Uterus (tissue), 3 donors: ENCODE measurements at regions not wholly inside any gene's neighbourhood (a gene's known extent, or its start where the extent isn't known, plus 50 kb on each side); places are given as distances from the start of the nearest gene placed in this dataset.
"Not testable (repeated sequence)": the region's sequence is repeated elsewhere in the genome, so short reads cannot be mapped to it uniquely, and the experiment has no call there.

Experiments
- DNase-seq, 2 donors: peaks; one replicate each; pipeline ENCODE4 v3.0.0-alpha.2; 2019 to 2020
- H3K27ac ChIP-seq, 2 donors: fragments of 200-600 bp; sonication (generic); 1 replicate in 1 of 2; 2 replicates in 1 of 2; pipeline ENCODE4 v1.5.1; 2016 to 2018
- H3K27me3 ChIP-seq, 2 donors: fragments of 200-600 bp; sonication (generic); one replicate each; pipeline ENCODE4 v1.5.1; 2018 to 2019; ENCODE audit warnings: control low read depth in 1 of 2
- H3K36me3 ChIP-seq, 2 donors: fragments of 200-600 bp; sonication (generic); one replicate each; pipeline ENCODE4 v1.5.1; 2019; ENCODE audit warnings: control low read depth in 1 of 2
- H3K4me1 ChIP-seq, 2 donors: fragments of 200-600 bp; sonication (generic); one replicate each; pipeline ENCODE4 v1.5.1; 2018 to 2019; ENCODE audit warnings: control low read depth in 1 of 2
- H3K4me3 ChIP-seq, 2 donors: fragments of 200-600 bp; sonication (generic); 1 replicate in 1 of 2; 2 replicates in 1 of 2; pipeline ENCODE4 v1.5.1; 2018 to 2019; ENCODE audit warnings: mild to moderate bottlenecking in 1 of 2
- H3K9me3 ChIP-seq, 2 donors: fragments of 200-600 bp; sonication (generic); one replicate each; pipeline ENCODE4 v1.5.1; 2019; ENCODE audit warnings: control low read depth in 1 of 2
- POLR2A ChIP-seq, 2 donors: fragments of 450-650 bp; IDR thresholded peaks; one replicate each; pipeline ENCODE4 v1.6.1; 2016; ENCODE audit warnings: antibody characterized with exemption in 2 of 2, mild to moderate bottlenecking in 1 of 2, moderate library complexity in 1 of 2
- intact Hi-C: fragments of 100-400 bp; cut with DNase I; formaldehyde crosslinking; loops from one replicate; pipeline ENCODE4 v1.15.1; 2023; ENCODE audit warnings: low total_unique reads
- TF ChIP-seq, protein P1 (sequence below), 4 experiments: fragments of 200-600 bp in 2 of 4; fragments of 450-650 bp in 2 of 4; sonication (generic) in 2 of 4; IDR thresholded peaks; one replicate each; pipeline ENCODE4 v1.5.1; 2016 to 2019; ENCODE audit warnings: antibody characterized with exemption in 4 of 4, mild to moderate bottlenecking in 2 of 4, moderate library complexity in 1 of 4
- donor health status: DM: yes; HTN: yes; CAD: no.

DNA sequence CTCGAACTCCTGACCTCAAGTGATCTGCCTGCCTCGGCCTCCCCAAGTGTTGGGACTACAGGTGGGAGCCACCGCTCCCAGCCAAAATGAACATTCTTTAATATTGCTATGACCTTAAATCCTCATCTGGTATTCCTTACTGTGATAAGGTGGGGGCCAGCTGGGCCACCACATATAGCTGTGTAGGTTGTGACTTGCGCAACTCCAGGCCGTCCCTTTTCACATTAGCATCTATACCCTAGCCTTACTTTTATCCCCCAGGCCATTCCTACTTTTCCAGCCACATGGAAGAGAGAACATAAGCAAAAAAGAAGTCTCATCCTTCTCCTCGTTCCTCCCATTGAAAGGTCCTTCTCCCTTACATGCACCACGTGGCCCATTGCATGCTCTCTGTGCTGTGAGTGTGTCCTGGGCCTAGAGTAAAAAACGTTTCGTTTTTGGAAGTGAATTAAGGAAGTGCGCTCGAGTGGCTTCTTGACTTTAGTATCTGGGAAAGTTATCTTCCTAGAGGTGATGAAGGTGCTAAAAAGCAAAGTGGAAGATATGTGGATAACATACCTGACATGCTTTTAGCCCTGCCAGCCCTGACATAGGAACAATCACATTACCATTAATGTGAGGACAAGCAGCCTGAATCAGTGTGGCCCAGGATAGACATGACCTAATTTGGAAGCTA, 56.8 kb upstream of the KIF13A start:
- H3K27ac ChIP-seq, result no peak overlapping the region
- intact Hi-C loops, result no loop called here
- no peak for TF ChIP-seq POLR2A (IDR thresholded peaks at IDR 0.05)

DNA sequence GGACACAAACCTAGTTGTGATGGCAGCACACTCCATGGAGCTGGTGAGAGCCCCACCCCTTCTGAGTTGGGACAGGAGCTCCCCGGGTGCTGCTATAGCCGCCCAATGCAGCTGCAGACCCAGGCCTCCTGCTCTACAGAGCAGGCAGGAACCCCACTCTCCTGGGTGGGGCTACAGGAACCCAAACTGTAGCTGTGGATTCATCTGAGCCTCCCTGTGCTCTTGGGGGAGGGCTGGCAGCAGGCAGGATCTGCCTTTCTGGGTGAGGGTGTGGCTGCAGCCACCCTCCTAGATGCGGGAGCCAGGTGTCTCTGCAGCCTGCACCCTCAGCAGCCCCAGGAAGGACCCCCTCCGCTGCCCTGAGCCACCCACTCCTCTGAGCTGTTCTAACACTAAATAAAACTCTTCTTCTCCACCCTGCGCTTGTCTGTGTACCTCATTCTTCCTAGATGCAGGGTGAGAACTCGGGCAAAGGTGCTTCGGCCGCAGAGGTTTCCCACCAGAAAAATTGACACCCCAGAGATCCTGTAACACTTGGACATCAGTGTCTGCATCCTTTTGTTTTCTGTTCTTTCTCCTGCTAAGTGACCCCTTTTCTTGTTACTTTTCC, 55.2 kb upstream of the KIF13A start:
- intact Hi-C loops, result no loop called here
- Histone ChIP-seq H3K36me3 (no peaks in the 10 kb centered on the region), H3K27ac (peak overlapping the region; percentile 56 to 71)

More for the DNA sequence above, 56.8 kb upstream of the KIF13A start:
- no peaks in the 10 kb centered on the region for H3K36me3 ChIP-seq
- H3K4me3 ChIP-seq, result no peak overlapping the region
- H3K27me3 ChIP-seq, result no peaks in the 10 kb centered on the region
- H3K9me3 ChIP-seq, result no peaks in the 10 kb centered on the region
- DNase-seq, result no peak
- H3K4me1 ChIP-seq, result no peaks in the 10 kb centered on the region

DNA sequence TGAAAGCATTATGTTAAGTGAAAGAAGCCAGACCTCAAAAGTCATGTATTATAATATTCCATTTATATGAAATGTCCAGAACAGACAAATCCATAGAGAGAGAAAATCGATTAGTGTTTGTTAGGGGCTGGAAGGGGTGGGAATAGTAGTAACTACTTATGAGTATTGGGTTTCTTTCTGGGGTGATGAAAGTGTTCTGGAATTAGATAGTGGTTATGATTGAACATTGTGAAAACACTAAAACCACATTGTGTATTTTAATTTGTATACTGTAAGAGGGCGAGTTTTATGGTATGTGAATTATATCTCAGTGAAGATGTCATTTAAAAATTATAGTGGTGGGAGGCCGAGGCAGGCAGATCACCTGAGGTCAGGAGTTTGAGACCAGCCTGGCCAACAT, 52.0 kb upstream of the KIF13A start:
- no peak for TF ChIP-seq POLR2A (IDR thresholded peaks at IDR 0.05)
- intact Hi-C loops, result no loop called here

More for the DNA sequence above, 55.2 kb upstream of the KIF13A start:
- no peak for TF ChIP-seq POLR2A (IDR thresholded peaks at IDR 0.05)
- TF ChIP-seq, protein P1, sequence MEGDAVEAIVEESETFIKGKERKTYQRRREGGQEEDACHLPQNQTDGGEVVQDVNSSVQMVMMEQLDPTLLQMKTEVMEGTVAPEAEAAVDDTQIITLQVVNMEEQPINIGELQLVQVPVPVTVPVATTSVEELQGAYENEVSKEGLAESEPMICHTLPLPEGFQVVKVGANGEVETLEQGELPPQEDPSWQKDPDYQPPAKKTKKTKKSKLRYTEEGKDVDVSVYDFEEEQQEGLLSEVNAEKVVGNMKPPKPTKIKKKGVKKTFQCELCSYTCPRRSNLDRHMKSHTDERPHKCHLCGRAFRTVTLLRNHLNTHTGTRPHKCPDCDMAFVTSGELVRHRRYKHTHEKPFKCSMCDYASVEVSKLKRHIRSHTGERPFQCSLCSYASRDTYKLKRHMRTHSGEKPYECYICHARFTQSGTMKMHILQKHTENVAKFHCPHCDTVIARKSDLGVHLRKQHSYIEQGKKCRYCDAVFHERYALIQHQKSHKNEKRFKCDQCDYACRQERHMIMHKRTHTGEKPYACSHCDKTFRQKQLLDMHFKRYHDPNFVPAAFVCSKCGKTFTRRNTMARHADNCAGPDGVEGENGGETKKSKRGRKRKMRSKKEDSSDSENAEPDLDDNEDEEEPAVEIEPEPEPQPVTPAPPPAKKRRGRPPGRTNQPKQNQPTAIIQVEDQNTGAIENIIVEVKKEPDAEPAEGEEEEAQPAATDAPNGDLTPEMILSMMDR (IDR thresholded peaks at IDR 0.05), result no peak
- H3K9me3 ChIP-seq, result no peaks in the 10 kb centered on the region
- no peaks in the 10 kb centered on the region for H3K27me3 ChIP-seq
- DNase-seq, result no peak
- H3K4me1 ChIP-seq, result no peaks in the 10 kb centered on the region
- H3K4me3 ChIP-seq, result no peak overlapping the region

DNA sequence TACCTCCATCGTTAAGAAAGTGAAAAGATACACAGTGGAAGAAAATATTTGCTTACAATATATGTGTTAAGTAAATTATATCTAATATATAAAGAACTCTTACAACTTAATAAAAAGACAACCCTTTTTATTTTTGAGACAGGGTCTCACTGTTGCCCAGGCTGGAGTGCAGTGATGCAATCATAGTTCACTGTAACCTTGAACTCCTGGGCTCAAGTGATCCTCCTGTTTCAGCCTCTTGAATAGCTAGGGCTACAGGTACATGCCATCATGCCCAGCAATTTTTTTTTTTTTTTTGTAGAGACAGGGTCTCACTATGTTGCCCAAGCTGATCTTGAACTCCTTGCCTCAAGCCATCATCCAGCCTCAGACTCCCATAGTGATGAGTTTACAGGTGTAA, 50.8 kb upstream of the KIF13A start:
- H3K27ac ChIP-seq, H3K36me3 ChIP-seq, H3K9me3 ChIP-seq, DNase-seq, intact Hi-C loops, H3K27me3 ChIP-seq, H3K4me1 ChIP-seq, H3K4me3 ChIP-seq: not testable (repeated sequence)

More for the DNA sequence above, 52.0 kb upstream of the KIF13A start:
- Histone ChIP-seq H3K27ac (no peak overlapping the region), H3K4me1 (no peaks in the 10 kb centered on the region), H3K36me3 (no peaks in the 10 kb centered on the region), H3K4me3 (no peak overlapping the region), H3K9me3 (no peaks in the 10 kb centered on the region), H3K27me3 (no peaks in the 10 kb centered on the region)
- no peak for DNase-seq
